NCI-H2171 treated with DMSO at 0.1 percent for 48 hours (cell line): ENCODE measurements at regions not wholly inside any gene's neighbourhood (a gene's known extent, or its start where the extent isn't known, plus 50 kb on each side); places are given as distances from the start of the nearest gene placed in this dataset.

Experiments used
- DNase-seq: peaks from one replicate; lab custom pipeline; 2025; lab: John Stamatoyannopoulos, UW

DNA sequence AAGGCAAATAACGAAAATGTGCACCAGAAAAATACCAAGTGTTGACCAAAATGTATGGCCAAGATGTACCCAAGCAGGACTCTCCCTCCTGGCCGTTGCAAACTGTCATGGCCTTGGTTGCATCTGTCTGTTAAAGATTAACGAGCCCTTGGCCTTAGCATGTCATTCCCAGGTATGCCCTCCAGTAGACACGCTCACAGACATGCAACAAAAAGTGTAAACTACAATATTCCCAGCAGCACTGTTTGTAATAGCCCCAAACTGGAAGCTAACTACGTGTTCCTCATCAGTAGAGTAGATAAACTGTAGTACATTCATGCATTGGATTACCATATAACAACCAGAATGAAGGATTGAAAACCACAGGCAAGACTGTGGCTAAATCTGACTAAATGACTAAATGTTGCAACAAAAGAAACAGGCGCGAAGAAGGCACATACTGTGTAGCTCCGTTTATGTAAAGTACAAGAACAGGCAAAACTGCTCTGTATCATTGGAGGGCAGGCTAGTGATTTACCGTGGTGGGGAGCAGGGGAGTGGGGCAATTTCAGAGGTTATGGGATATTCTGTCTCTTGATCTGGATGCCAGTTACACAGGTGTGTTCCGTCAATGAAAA is 232.8 kb upstream of the DIO3 start:
- no peak for DNase-seq

DNA sequence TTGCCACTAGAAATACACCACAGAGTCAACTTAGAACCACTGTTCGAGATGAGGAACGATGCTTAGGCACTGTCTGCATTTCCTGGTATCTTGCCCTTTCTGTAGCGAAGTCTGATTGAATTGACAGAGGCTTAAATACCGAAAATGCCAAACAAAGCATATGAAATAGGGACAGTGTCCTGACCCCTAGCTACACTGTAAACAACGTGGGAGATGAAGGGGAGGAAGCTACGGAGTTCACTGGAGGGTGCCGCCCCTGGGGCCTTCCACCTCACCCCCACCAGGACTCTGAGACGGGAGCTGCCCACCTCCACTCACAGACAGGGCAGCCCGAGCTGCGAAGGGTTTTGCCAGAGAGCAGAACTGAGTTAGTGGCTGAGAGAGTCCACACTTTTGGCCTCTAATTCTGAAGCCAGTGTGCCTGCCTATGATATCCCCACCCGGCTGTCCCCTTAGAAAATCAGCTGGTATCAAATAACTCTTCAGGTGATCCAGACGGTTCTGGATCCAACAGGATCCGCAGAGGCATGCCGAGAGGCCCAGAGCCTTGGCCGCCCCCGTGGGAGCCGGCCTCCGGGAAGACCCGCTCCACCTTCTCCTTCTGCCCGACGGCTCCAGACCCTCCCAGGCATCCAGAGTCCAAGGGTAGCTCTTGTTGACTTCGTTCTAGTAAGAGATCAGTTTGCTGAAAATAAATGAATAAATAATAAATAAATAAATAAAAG is 230.7 kb upstream of the DIO3 start:
- DNase-seq = no peak

- DNase-seq = no peak
Observed at GRCh38 chr14:101331141-101331525, 230.2 kb upstream of the DIO3 start.

GRCh38 chr14:101331661-101332169 is 229.6 kb upstream of the DIO3 start:
- no peak for DNase-seq

- no peak for DNase-seq
Observed at GRCh38 chr14:101332281-101332680, 229.0 kb upstream of the DIO3 start.

- DNase-seq = no peak
Observed at GRCh38 chr14:101333335-101334280, 227.7 kb upstream of the DIO3 start.

DNA sequence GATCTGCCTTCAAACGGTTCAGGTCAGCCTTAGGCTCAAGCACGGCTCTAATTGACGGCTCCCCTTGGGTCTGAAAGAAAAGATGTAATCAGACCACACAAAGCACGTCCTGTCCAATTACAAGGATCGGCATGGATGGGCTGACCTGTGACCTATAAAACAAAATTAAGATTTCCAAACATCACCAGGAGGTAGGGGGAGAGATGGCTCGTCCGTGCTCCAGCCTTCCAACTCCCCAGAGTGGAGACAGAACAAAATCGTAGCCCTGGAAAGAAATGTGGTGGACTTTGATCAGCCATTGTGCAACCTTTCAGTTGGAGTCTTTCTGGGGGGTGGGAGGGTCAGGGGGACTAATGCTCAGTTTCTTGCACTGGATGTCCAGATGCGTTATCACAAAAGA is 226.6 kb upstream of the DIO3 start:
- DNase-seq = no peak

- DNase-seq = no peak
Observed at GRCh38 chr14:101335061-101335661, 226.1 kb upstream of the DIO3 start.

DNA sequence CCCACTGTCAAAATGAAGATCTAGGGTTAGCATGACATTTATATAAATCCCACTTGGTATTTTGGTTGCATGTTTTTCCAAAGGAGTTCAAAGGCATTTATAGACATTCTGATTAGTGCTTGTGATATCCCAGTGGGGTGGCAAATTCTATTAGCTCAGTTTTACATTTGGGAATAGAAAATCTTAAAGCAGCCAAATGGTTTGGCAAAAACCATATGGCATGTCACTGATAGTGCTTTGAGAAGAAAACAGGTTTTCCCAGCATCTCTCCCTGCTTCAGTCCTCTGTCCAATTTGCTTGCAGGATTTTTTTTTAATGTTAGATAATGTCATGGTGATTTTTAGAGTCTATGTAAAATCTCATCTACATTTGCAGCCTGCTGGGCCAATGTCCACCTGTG is 225.1 kb upstream of the DIO3 start:
- peak; percentile 60 for DNase-seq

GRCh38 chr14:101337053-101337452 is 224.2 kb upstream of the DIO3 start:
- DNase-seq = no peak

- no peak for DNase-seq
Observed at GRCh38 chr14:101340556-101340955, 220.7 kb upstream of the DIO3 start.

GRCh38 chr14:101347893-101348777 is 213.2 kb upstream of the DIO3 start:
- DNase-seq = peak; percentile 16

GRCh38 chr14:101349108-101349507 is 212.2 kb upstream of the DIO3 start:
- DNase-seq = no peak

DNA sequence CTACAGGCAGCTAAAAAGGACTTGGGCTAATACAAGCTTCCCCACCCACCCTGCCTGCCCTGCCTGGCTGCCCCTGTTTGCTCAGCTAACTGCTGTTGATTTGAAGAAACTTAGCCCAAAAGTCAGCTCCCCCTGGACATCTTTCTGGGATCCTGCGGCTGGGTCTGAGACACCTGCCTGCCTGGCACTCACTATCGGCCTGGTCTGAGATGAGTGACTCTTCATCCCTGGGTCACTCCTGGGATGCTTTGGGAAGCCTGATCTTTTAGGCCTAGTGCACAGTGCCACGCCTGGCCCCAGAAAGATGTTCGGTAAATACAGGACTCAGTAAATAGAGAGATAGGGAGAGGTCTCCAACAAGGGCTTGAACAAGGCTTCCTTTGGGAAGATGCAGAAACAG is 211.3 kb upstream of the DIO3 start:
- no peak for DNase-seq

GRCh38 chr14:101350691-101351090 is 210.6 kb upstream of the DIO3 start:
- DNase-seq = no peak

DNA sequence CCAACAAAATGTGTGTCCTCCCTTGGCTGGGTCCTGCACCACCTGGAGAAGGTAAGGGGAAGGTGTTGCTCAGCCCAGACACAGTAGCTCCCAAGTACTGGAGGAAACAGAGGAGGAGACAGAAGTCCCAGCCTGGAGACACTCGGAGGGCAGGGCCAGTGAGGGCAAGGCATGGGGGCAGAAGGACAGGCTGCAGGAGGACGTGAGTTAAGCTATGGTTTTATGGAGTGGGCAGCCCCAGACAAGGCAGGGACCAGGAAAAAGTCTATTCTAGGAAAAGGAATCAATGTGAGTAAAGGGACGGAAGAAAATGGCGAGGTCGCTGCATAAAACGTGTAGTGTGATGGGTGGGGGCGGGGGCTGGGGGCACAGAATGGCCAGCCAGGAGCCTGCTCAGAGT is 210.1 kb upstream of the DIO3 start:
- no peak for DNase-seq

DNA sequence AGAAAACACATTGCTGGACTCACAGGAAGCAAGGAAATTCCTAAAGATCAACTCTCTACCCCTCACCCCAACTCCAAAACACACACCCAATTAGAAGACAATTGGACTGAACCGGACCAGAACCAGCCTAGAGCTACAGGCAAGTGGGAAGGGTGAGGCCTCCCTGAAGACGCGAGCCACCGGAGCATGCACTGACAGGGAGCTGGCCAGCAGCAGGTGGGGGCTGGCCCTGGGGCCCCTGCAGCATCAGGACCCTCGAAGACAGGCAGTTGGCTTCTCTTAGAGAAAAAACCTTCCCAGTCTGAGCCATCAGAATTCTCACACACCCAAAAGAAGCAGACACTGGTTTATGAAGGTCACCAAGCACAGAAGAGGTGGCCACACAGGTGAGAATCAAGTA is 209.5 kb upstream of the DIO3 start:
- no peak for DNase-seq

- DNase-seq = no peak
Observed at GRCh38 chr14:101352567-101352966, 208.7 kb upstream of the DIO3 start.

GRCh38 chr14:101353422-101353821 is 207.9 kb upstream of the DIO3 start:
- no peak for DNase-seq

GRCh38 chr14:101354726-101355125 is 206.6 kb upstream of the DIO3 start:
- DNase-seq = no peak

GRCh38 chr14:101355284-101355683 is 206.0 kb upstream of the DIO3 start:
- DNase-seq = no peak
